Stimulated activated naive CD8-positive, alpha-beta T cell treated with anti-CD3 and anti-CD28 coated beads, Interleukin-15, Interleukin-2, amounts not matched to agents 100 ng/mL and 50 ng/mL, for 24 hours (primary cell): ENCODE measurements at regions not wholly inside any gene's neighbourhood (a gene's known extent, or its start where the extent isn't known, plus 50 kb on each side); places are given as distances from the start of the nearest gene placed in this dataset.

Source experiments
- H3K27ac Mint-ChIP-seq: one replicate; pipeline ENCODE4 v1.8.0; 2021; ENCODE audit warnings: mild to moderate bottlenecking, mixed read lengths
- H3K27me3 Mint-ChIP-seq: one replicate; pipeline ENCODE4 v1.8.0; 2021; ENCODE audit warnings: mixed read lengths
- H3K36me3 Mint-ChIP-seq: one replicate; pipeline ENCODE4 v1.8.0; 2021; ENCODE audit warnings: low read depth, mixed read lengths
- H3K4me1 Mint-ChIP-seq: one replicate; pipeline ENCODE4 v1.8.0; 2021; ENCODE audit warnings: low read depth, mixed read lengths
- H3K4me3 Mint-ChIP-seq: one replicate; pipeline ENCODE4 v1.8.0; 2021; ENCODE audit warnings: mild to moderate bottlenecking, mixed read lengths
- H3K9me3 Mint-ChIP-seq: one replicate; pipeline ENCODE4 v1.8.0; 2021; ENCODE audit warnings: mixed read lengths

GRCh38 chr1:5812295-5812694, 179.9 kb downstream of the NPHP4 start:
- Mint-ChIP-seq H3K36me3 (no peaks in the 10 kb centered on the region), H3K9me3 (no peaks in the 10 kb centered on the region)

GRCh38 chr1:5811419-5811818, 180.8 kb downstream of the NPHP4 start:
- no peak overlapping the region for H3K4me3 Mint-ChIP-seq
- H3K9me3 Mint-ChIP-seq, result no peaks in the 10 kb centered on the region
- no peak overlapping the region for H3K27ac Mint-ChIP-seq
- no peaks in the 10 kb centered on the region for H3K4me1 Mint-ChIP-seq
- no peaks in the 10 kb centered on the region for H3K36me3 Mint-ChIP-seq
- peaks cover 5% of the 10 kb centered on the region for H3K27me3 Mint-ChIP-seq

More at GRCh38 chr1:5812295-5812694, 179.9 kb downstream of the NPHP4 start:
- no peak overlapping the region for H3K4me3 Mint-ChIP-seq
- H3K4me1 Mint-ChIP-seq, result no peaks in the 10 kb centered on the region
- peaks cover 7% of the 10 kb centered on the region for H3K27me3 Mint-ChIP-seq
- no peak overlapping the region for H3K27ac Mint-ChIP-seq

- Mint-ChIP-seq H3K27ac (no peak overlapping the region), H3K4me3 (no peak overlapping the region), H3K4me1 (no peaks in the 10 kb centered on the region), H3K36me3 (no peaks in the 10 kb centered on the region), H3K27me3 (no peaks in the 10 kb centered on the region), H3K9me3 (no peaks in the 10 kb centered on the region)
Measured at GRCh38 chr1:5810553-5811270, 181.5 kb downstream of the NPHP4 start.

- no peaks in the 10 kb centered on the region for H3K27me3 Mint-ChIP-seq
- H3K9me3 Mint-ChIP-seq, result no peaks in the 10 kb centered on the region
- no peak overlapping the region for H3K27ac Mint-ChIP-seq
- H3K4me3 Mint-ChIP-seq, result no peak overlapping the region
- H3K4me1 Mint-ChIP-seq, result no peaks in the 10 kb centered on the region
- no peaks in the 10 kb centered on the region for H3K36me3 Mint-ChIP-seq
Measured at GRCh38 chr1:5810131-5810530, 182.1 kb downstream of the NPHP4 start.

- no peaks in the 10 kb centered on the region for H3K9me3 Mint-ChIP-seq
- no peaks in the 10 kb centered on the region for H3K36me3 Mint-ChIP-seq
- H3K4me1 Mint-ChIP-seq, result no peaks in the 10 kb centered on the region
- no peak overlapping the region for H3K27ac Mint-ChIP-seq
- no peak overlapping the region for H3K4me3 Mint-ChIP-seq
- no peaks in the 10 kb centered on the region for H3K27me3 Mint-ChIP-seq
Measured at GRCh38 chr1:5809207-5809788, 182.9 kb downstream of the NPHP4 start.

GRCh38 chr1:5803851-5804250, 188.4 kb downstream of the NPHP4 start:
- no peaks in the 10 kb centered on the region for H3K27me3 Mint-ChIP-seq
- H3K36me3 Mint-ChIP-seq, result no peaks in the 10 kb centered on the region
- no peak overlapping the region for H3K4me3 Mint-ChIP-seq

GRCh38 chr1:5802606-5803005, 189.6 kb downstream of the NPHP4 start:
- no peaks in the 10 kb centered on the region for H3K36me3 Mint-ChIP-seq
- H3K27me3 Mint-ChIP-seq, result no peaks in the 10 kb centered on the region
- no peak overlapping the region for H3K27ac Mint-ChIP-seq
- peaks cover 4% of the 10 kb centered on the region for H3K9me3 Mint-ChIP-seq
- no peak overlapping the region for H3K4me3 Mint-ChIP-seq
- H3K4me1 Mint-ChIP-seq, result no peaks in the 10 kb centered on the region

More at GRCh38 chr1:5803851-5804250, 188.4 kb downstream of the NPHP4 start:
- Mint-ChIP-seq H3K27ac (no peak overlapping the region), H3K9me3 (peaks cover 4% of the 10 kb centered on the region), H3K4me1 (no peaks in the 10 kb centered on the region)

- Mint-ChIP-seq H3K9me3 (peaks cover 4% of the 10 kb centered on the region), H3K4me3 (no peak overlapping the region), H3K27me3 (peaks cover 3% of the 10 kb centered on the region), H3K36me3 (no peaks in the 10 kb centered on the region), H3K27ac (no peak overlapping the region), H3K4me1 (no peaks in the 10 kb centered on the region)
Measured at GRCh38 chr1:5798904-5799303, 193.3 kb downstream of the NPHP4 start.

- H3K4me1 Mint-ChIP-seq, result no peaks in the 10 kb centered on the region
- H3K27ac Mint-ChIP-seq, result no peak overlapping the region
- H3K27me3 Mint-ChIP-seq, result peaks cover 3% of the 10 kb centered on the region
- no peak overlapping the region for H3K4me3 Mint-ChIP-seq
- H3K36me3 Mint-ChIP-seq, result no peaks in the 10 kb centered on the region
- H3K9me3 Mint-ChIP-seq, result peaks cover 4% of the 10 kb centered on the region
Measured at GRCh38 chr1:5798151-5798730, 194.0 kb downstream of the NPHP4 start.

GRCh38 chr1:5796028-5796427, 196.2 kb downstream of the NPHP4 start:
- no peaks in the 10 kb centered on the region for H3K36me3 Mint-ChIP-seq

GRCh38 chr1:5794279-5794678, 197.9 kb downstream of the NPHP4 start:
- H3K4me1 Mint-ChIP-seq, result no peaks in the 10 kb centered on the region
- no peak overlapping the region for H3K4me3 Mint-ChIP-seq
- H3K27ac Mint-ChIP-seq, result no peak overlapping the region
- peaks cover 10% of the 10 kb centered on the region for H3K27me3 Mint-ChIP-seq
- no peaks in the 10 kb centered on the region for H3K36me3 Mint-ChIP-seq
- H3K9me3 Mint-ChIP-seq, result no peaks in the 10 kb centered on the region

More at GRCh38 chr1:5796028-5796427, 196.2 kb downstream of the NPHP4 start:
- Mint-ChIP-seq H3K27me3 (peaks cover 6% of the 10 kb centered on the region), H3K9me3 (peaks cover 2% of the 10 kb centered on the region), H3K4me3 (no peak overlapping the region), H3K4me1 (no peaks in the 10 kb centered on the region), H3K27ac (no peak overlapping the region)

GRCh38 chr1:5793516-5793915, 198.7 kb downstream of the NPHP4 start:
- H3K4me3 Mint-ChIP-seq, result no peak overlapping the region
- H3K36me3 Mint-ChIP-seq, result no peaks in the 10 kb centered on the region

GRCh38 chr1:5781079-5781478, 211.1 kb downstream of the NPHP4 start:
- no peaks in the 10 kb centered on the region for H3K9me3 Mint-ChIP-seq
- no peak overlapping the region for H3K4me3 Mint-ChIP-seq
- peaks cover 3% of the 10 kb centered on the region for H3K27me3 Mint-ChIP-seq
- H3K27ac Mint-ChIP-seq, result no peak overlapping the region
- H3K4me1 Mint-ChIP-seq, result no peaks in the 10 kb centered on the region
- no peaks in the 10 kb centered on the region for H3K36me3 Mint-ChIP-seq

More at GRCh38 chr1:5793516-5793915, 198.7 kb downstream of the NPHP4 start:
- no peak overlapping the region for H3K27ac Mint-ChIP-seq
- no peaks in the 10 kb centered on the region for H3K9me3 Mint-ChIP-seq
- no peaks in the 10 kb centered on the region for H3K4me1 Mint-ChIP-seq
- peaks cover 10% of the 10 kb centered on the region for H3K27me3 Mint-ChIP-seq

GRCh38 chr1:5780324-5780716, 211.9 kb downstream of the NPHP4 start:
- peaks cover 3% of the 10 kb centered on the region for H3K27me3 Mint-ChIP-seq
- H3K4me3 Mint-ChIP-seq, result no peak overlapping the region
- H3K4me1 Mint-ChIP-seq, result no peaks in the 10 kb centered on the region
- H3K27ac Mint-ChIP-seq, result no peak overlapping the region
- no peaks in the 10 kb centered on the region for H3K9me3 Mint-ChIP-seq
- H3K36me3 Mint-ChIP-seq, result no peaks in the 10 kb centered on the region

- Mint-ChIP-seq H3K27ac (no peak overlapping the region), H3K27me3 (peaks cover 3% of the 10 kb centered on the region), H3K36me3 (no peaks in the 10 kb centered on the region), H3K4me1 (no peaks in the 10 kb centered on the region), H3K9me3 (no peaks in the 10 kb centered on the region), H3K4me3 (no peak overlapping the region)
Measured at GRCh38 chr1:5779608-5780323, 212.5 kb downstream of the NPHP4 start.
